ENCODE measurements at regions not wholly inside any gene's neighbourhood (a gene's known extent, or its start where the extent isn't known, plus 50 kb on each side); places are given as distances from the start of the nearest gene placed in this dataset.

- TF ChIP-seq NR2C2 (CRISPR knock-in tag; IDR thresholded peaks at IDR 0.05; ENCODE audit: borderline replicate concordance) (no peak), ZFP90 (CRISPR knock-in tag; IDR thresholded peaks at IDR 0.05; ENCODE audit: borderline replicate concordance) (no peak), ESRRA (CRISPR knock-in tag; IDR thresholded peaks at IDR 0.05; ENCODE audit: low read depth) (no peak), CSRNP1 (CRISPR knock-in tag; IDR thresholded peaks at IDR 0.05) (no peak), ZNF7 (CRISPR knock-in tag; IDR thresholded peaks at IDR 0.05) (no peak), MED1 (CRISPR knock-in tag; IDR thresholded peaks at IDR 0.05) (no peak), ZNF136 (CRISPR knock-in tag; IDR thresholded peaks at IDR 0.05; ENCODE audit: low read depth) (no peak), RBM22 (optimal IDR thresholded peaks at IDR 0.05; ENCODE audit: low read length) (no peak), SPEN (CRISPR knock-in tag; IDR thresholded peaks at IDR 0.05; ENCODE audit: low read depth) (no peak), ISL2 (CRISPR knock-in tag; IDR thresholded peaks at IDR 0.05) (no peak), STAG1 (CRISPR knock-in tag; IDR thresholded peaks at IDR 0.05) (peak; percentile 64), TBL1XR1 (IDR thresholded peaks at IDR 0.05; ENCODE audit: borderline replicate concordance, low read length, partially characterized antibody) (no peak), TARDBP (CRISPR knock-in tag; IDR thresholded peaks at IDR 0.05) (no peak), ZNF782 (CRISPR knock-in tag; IDR thresholded peaks at IDR 0.05; ENCODE audit: borderline replicate concordance) (no peak), THYN1 (CRISPR knock-in tag; IDR thresholded peaks at IDR 0.05; ENCODE audit: borderline replicate concordance, low read depth) (no peak), TP53 (CRISPR knock-in tag; conservative IDR thresholded peaks at IDR 0.05) (no peak)
- TF ChIP-seq, protein P1, sequence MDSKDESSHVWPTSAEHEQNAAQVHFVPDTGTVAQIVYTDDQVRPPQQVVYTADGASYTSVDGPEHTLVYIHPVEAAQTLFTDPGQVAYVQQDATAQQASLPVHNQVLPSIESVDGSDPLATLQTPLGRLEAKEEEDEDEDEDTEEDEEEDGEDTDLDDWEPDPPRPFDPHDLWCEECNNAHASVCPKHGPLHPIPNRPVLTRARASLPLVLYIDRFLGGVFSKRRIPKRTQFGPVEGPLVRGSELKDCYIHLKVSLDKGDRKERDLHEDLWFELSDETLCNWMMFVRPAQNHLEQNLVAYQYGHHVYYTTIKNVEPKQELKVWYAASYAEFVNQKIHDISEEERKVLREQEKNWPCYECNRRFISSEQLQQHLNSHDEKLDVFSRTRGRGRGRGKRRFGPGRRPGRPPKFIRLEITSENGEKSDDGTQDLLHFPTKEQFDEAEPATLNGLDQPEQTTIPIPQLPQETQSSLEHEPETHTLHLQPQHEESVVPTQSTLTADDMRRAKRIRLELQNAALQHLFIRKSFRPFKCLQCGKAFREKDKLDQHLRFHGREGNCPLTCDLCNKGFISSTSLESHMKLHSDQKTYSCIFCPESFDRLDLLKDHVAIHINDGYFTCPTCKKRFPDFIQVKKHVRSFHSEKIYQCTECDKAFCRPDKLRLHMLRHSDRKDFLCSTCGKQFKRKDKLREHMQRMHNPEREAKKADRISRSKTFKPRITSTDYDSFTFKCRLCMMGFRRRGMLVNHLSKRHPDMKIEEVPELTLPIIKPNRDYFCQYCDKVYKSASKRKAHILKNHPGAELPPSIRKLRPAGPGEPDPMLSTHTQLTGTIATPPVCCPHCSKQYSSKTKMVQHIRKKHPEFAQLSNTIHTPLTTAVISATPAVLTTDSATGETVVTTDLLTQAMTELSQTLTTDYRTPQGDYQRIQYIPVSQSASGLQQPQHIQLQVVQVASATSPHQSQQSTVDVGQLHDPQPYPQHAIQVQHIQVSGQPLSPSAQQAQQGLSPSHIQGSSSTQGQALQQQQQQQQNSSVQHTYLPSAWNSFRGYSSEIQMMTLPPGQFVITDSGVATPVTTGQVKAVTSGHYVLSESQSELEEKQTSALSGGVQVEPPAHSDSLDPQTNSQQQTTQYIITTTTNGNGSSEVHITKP (CRISPR knock-in tag; IDR thresholded peaks at IDR 0.05; ENCODE audit: low read depth): no peak
These were observed 205.6 kb upstream of the DPH6 start (continued) for GRCh38 chr15:35751413-35752133.

Data from HepG2 (cell line).